Uterus (tissue), 3 donors: ENCODE measurements at regions not wholly inside any gene's neighbourhood (a gene's known extent, or its start where the extent isn't known, plus 50 kb on each side); places are given as distances from the start of the nearest gene placed in this dataset.

Experiments used
- DNase-seq, 2 donors: peaks; one replicate each; pipeline ENCODE4 v3.0.0-alpha.2; 2019 to 2020
- H3K27ac ChIP-seq, 2 donors: fragments of 200-600 bp; sonication (generic); 1 replicate in 1 of 2; 2 replicates in 1 of 2; pipeline ENCODE4 v1.5.1; 2016 to 2018
- H3K27me3 ChIP-seq, 2 donors: fragments of 200-600 bp; sonication (generic); one replicate each; pipeline ENCODE4 v1.5.1; 2018 to 2019; ENCODE audit warnings: control low read depth in 1 of 2
- H3K36me3 ChIP-seq, 2 donors: fragments of 200-600 bp; sonication (generic); one replicate each; pipeline ENCODE4 v1.5.1; 2019; ENCODE audit warnings: control low read depth in 1 of 2
- H3K4me1 ChIP-seq, 2 donors: fragments of 200-600 bp; sonication (generic); one replicate each; pipeline ENCODE4 v1.5.1; 2018 to 2019; ENCODE audit warnings: control low read depth in 1 of 2
- H3K4me3 ChIP-seq, 2 donors: fragments of 200-600 bp; sonication (generic); 1 replicate in 1 of 2; 2 replicates in 1 of 2; pipeline ENCODE4 v1.5.1; 2018 to 2019; ENCODE audit warnings: mild to moderate bottlenecking in 1 of 2
- H3K9me3 ChIP-seq, 2 donors: fragments of 200-600 bp; sonication (generic); one replicate each; pipeline ENCODE4 v1.5.1; 2019; ENCODE audit warnings: control low read depth in 1 of 2
- POLR2A ChIP-seq, 2 donors: fragments of 450-650 bp; IDR thresholded peaks; one replicate each; pipeline ENCODE4 v1.6.1; 2016; ENCODE audit warnings: antibody characterized with exemption in 2 of 2, mild to moderate bottlenecking in 1 of 2, moderate library complexity in 1 of 2
- intact Hi-C: fragments of 100-400 bp; cut with DNase I; formaldehyde crosslinking; loops from one replicate; pipeline ENCODE4 v1.15.1; 2023; ENCODE audit warnings: low total_unique reads
- TF ChIP-seq, protein P1 (sequence below), 4 experiments: fragments of 200-600 bp in 2 of 4; fragments of 450-650 bp in 2 of 4; sonication (generic) in 2 of 4; IDR thresholded peaks; one replicate each; pipeline ENCODE4 v1.5.1; 2016 to 2019; ENCODE audit warnings: antibody characterized with exemption in 4 of 4, mild to moderate bottlenecking in 2 of 4, moderate library complexity in 1 of 4
- donor health status: DM: yes; HTN: yes; CAD: no.

DNA sequence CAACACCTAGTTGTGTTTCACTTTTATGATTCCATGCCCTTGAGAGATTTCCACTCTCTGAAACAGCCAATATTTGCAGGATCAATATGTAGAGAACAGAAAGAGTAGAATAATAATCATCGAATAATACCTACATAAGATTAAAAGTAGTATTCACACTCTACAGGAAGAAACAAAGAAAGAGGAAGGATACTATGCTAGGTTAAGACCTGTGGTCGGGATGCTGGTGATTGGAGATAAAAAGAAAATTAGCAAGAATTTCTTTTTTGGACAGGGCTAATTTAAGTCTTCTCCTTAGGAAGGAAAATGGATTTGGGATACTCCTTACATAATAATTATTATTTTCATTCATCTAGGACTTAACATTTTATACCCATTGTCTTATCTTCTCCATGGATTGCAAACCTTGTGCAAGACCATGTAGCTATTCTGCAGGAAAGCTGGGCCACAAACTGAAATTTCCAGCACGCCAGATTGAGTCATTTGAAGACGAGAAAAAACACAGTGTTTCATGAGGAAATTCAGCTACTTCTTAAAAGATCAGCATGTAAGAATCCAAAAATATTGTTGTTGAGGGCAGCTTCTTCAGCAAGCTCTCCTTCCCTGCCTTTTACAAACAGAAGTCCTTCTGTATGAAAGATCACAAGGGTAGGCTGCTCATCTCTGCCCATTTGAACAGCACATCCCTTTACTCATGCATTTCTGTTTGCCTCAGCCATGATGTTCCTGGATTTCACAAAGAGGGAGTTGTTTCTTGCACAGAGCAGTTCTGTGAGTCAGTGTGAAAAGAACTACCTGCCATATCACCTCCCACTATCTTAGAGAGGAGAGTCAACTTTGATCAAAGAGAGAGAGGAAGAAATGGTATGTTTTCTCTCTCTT lies 90.7 kb downstream of the FAM76B start:
- TF ChIP-seq, protein P1, sequence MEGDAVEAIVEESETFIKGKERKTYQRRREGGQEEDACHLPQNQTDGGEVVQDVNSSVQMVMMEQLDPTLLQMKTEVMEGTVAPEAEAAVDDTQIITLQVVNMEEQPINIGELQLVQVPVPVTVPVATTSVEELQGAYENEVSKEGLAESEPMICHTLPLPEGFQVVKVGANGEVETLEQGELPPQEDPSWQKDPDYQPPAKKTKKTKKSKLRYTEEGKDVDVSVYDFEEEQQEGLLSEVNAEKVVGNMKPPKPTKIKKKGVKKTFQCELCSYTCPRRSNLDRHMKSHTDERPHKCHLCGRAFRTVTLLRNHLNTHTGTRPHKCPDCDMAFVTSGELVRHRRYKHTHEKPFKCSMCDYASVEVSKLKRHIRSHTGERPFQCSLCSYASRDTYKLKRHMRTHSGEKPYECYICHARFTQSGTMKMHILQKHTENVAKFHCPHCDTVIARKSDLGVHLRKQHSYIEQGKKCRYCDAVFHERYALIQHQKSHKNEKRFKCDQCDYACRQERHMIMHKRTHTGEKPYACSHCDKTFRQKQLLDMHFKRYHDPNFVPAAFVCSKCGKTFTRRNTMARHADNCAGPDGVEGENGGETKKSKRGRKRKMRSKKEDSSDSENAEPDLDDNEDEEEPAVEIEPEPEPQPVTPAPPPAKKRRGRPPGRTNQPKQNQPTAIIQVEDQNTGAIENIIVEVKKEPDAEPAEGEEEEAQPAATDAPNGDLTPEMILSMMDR (IDR thresholded peaks at IDR 0.05) = no peak
- TF ChIP-seq POLR2A (IDR thresholded peaks at IDR 0.05) = no peak
- Histone ChIP-seq H3K4me1 (peaks cover 0 to 9% of the 10 kb centered on the region in 2 donors), H3K36me3 (no peaks in the 10 kb centered on the region), H3K27ac (peak overlapping the region in 1 of 2 donors; percentile 30), H3K4me3 (no peak overlapping the region), H3K27me3 (no peaks in the 10 kb centered on the region), H3K9me3 (no peaks in the 10 kb centered on the region)
- DNase-seq = no peak
- intact Hi-C loops = no loop called here

DNA sequence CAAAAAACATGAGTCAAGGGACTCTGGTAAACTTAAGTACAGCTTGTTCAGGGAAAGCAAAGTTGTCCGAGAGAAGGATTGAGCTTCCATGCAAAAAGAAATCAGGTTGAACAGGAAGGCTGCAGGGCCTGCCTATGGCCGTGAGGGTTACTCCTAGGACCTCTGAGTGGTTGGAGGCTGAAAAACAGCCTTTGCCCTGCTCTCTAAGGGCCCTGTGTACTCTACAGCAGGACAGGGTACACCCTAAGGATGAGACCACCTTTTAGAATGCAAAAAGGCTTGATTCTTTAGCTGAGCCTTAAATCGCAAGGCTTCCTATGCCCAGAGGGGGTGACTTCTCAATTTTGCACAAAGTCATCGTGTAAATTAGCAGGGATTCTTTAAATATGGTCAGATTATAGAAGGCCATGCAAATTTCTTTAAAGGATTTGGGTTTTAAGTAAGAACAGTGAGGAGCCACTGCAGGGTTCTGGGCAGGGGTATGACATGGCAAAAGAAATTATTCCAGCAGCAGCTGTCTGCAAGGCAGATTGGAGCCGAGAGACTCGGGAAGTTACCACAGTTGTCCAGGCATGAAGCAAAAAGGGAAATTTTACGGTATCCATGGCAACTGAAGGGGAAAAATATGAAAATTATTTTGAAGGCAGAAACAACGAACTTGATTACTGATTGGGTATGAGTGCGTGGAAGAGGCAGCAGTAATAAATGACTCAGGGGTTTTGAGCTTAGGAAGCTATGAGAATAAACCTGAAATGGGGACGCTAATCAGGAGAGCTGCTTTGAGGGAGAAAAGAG lies 91.8 kb downstream of the FAM76B start:
- Histone ChIP-seq H3K36me3 (no peaks in the 10 kb centered on the region), H3K9me3 (no peaks in the 10 kb centered on the region), H3K27ac (no peak overlapping the region), H3K27me3 (no peaks in the 10 kb centered on the region), H3K4me3 (no peak overlapping the region), H3K4me1 (peaks cover 0 to 9% of the 10 kb centered on the region in 2 donors)
- no peak for TF ChIP-seq POLR2A (IDR thresholded peaks at IDR 0.05)
- TF ChIP-seq, protein P1 (IDR thresholded peaks at IDR 0.05) = no peak
- no peak for DNase-seq
- intact Hi-C loops = no loop called here

DNA sequence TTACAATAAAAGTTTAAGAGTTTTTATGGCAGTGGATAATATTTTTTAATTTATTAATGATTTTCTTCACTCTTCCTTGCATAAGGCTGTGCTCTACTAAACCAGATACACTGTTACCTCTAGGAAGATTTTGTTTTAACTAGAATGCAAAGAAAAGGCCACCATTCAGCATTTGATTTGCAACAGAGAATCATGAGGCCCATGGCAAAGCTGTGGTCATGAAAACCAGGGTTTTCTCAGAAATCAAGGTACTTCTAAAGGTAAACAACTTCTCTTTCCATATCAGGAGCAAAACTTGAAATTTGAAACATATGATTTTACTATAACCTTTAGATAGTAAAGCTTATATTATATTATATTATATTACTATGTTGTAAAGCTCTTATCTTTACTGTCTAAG lies 94.4 kb downstream of the FAM76B start:
- Histone ChIP-seq H3K36me3 (no peaks in the 10 kb centered on the region), H3K4me3 (no peak overlapping the region), H3K27me3 (no peaks in the 10 kb centered on the region), H3K4me1 (peaks cover 0 to 9% of the 10 kb centered on the region in 2 donors), H3K27ac (no peak overlapping the region), H3K9me3 (no peaks in the 10 kb centered on the region)
- DNase-seq = no peak
- intact Hi-C loops = no loop called here
- no peak for TF ChIP-seq POLR2A (IDR thresholded peaks at IDR 0.05)
- TF ChIP-seq, protein P1 (IDR thresholded peaks at IDR 0.05) = no peak

DNA sequence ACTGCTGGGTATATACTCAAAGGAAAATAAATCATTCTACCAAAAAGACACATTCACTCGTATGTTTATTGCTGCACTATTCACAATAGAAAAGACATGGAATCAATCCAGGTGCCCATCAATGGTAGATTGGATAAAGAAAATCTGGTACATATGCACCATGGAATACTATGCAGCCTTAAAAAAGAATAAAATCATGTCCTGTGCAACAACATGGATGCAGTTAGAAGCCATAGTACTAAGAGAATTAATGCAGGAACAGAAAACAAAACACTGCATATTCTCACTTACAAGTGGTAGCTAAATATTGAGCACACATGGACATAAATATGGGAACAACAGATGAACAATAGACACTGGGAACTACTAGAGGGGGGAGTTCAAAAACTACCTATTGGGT lies 96.3 kb downstream of the FAM76B start:
- no peak for DNase-seq
- no peak overlapping the region for H3K27ac ChIP-seq
- intact Hi-C loops = no loop called here
- H3K4me3 ChIP-seq = no peak overlapping the region
- no peaks in the 10 kb centered on the region for H3K36me3 ChIP-seq
- no peaks in the 10 kb centered on the region for H3K4me1 ChIP-seq
- no peaks in the 10 kb centered on the region for H3K27me3 ChIP-seq
- H3K9me3 ChIP-seq = no peaks in the 10 kb centered on the region
- TF ChIP-seq POLR2A (IDR thresholded peaks at IDR 0.05) = no peak
- TF ChIP-seq, protein P1 (IDR thresholded peaks at IDR 0.05) = no peak
